ENCODE measurements at regions not wholly inside any gene's neighbourhood (a gene's known extent, or its start where the extent isn't known, plus 50 kb on each side); places are given as distances from the start of the nearest gene placed in this dataset.

GRCh38 chr9:135288054-135288453 is 191.5 kb upstream of the PPP1R26 start:
- Mint-ChIP-seq H3K27me3 (ENCODE audit: insufficient read depth, low read depth) (peaks cover 12% of the 10 kb centered on the region), H3K27ac (no peak overlapping the region), H3K9me3 (no peaks in the 10 kb centered on the region), H3K4me3 (no peak overlapping the region), H3K4me1 (peaks cover 17% of the 10 kb centered on the region), H3K36me3 (no peaks in the 10 kb centered on the region)
- peaks cover 21% of the 10 kb centered on the region for H3F3A ChIP-seq (ENCODE audit: low read depth)
- no peak overlapping the region for H3K27ac ChIP-seq
- H3K9me3 ChIP-seq (ENCODE audit: low read depth): no peaks in the 10 kb centered on the region
- no peak overlapping the region for H3K4me3 ChIP-seq
- no peaks in the 10 kb centered on the region for H3K27me3 ChIP-seq
- H2AFZ ChIP-seq (replicated peaks): no peak overlapping the region
- DNase-seq (ENCODE audit: low spot score): no peak
- TF ChIP-seq CTCF (IDR thresholded peaks at IDR 0.05) (no peak), EZH2 (IDR thresholded peaks at IDR 0.05) (no peak), EZH2phosphoT487 (IDR thresholded peaks at IDR 0.05) (no peak)
- H3K4me1 ChIP-seq: peaks cover 8% of the 10 kb centered on the region
- no peak overlapping the region for H3K4me2 ChIP-seq
- no peaks in the 10 kb centered on the region for H3K36me3 ChIP-seq
- no peaks in the 10 kb centered on the region for H3K79me2 ChIP-seq (ENCODE audit: low read depth)
- H3K9ac ChIP-seq: no peak overlapping the region
- no peaks in the 10 kb centered on the region for H4K20me1 ChIP-seq (ENCODE audit: low read depth)

GRCh38 chr9:135289081-135289491 is 190.5 kb upstream of the PPP1R26 start:
- peaks cover 17% of the 10 kb centered on the region for H3K4me1 Mint-ChIP-seq
- Histone ChIP-seq H3K9ac (no peak overlapping the region), H3K4me2 (no peak overlapping the region), H3K27me3 (no peaks in the 10 kb centered on the region), H3K79me2 (ENCODE audit: low read depth) (no peaks in the 10 kb centered on the region), H3K4me3 (no peak overlapping the region), H3K36me3 (no peaks in the 10 kb centered on the region), H2AFZ (replicated peaks) (no peak overlapping the region), H3F3A (ENCODE audit: low read depth) (peaks cover 20% of the 10 kb centered on the region), H4K20me1 (ENCODE audit: low read depth) (no peaks in the 10 kb centered on the region), H3K27ac (no peak overlapping the region), H3K4me1 (peaks cover 8% of the 10 kb centered on the region), H3K9me3 (ENCODE audit: low read depth) (no peaks in the 10 kb centered on the region)
- H3K27me3 Mint-ChIP-seq (ENCODE audit: insufficient read depth, low read depth): peaks cover 9% of the 10 kb centered on the region
- no peak overlapping the region for H3K27ac Mint-ChIP-seq
- H3K36me3 Mint-ChIP-seq: no peaks in the 10 kb centered on the region
- TF ChIP-seq EZH2phosphoT487 (IDR thresholded peaks at IDR 0.05): no peak
- no peak for TF ChIP-seq EZH2 (IDR thresholded peaks at IDR 0.05)
- TF ChIP-seq CTCF (IDR thresholded peaks at IDR 0.05): no peak
- H3K4me3 Mint-ChIP-seq: no peak overlapping the region
- no peak for DNase-seq (ENCODE audit: low spot score)
- H3K9me3 Mint-ChIP-seq: no peaks in the 10 kb centered on the region

- H3K4me1 Mint-ChIP-seq: peaks cover 17% of the 10 kb centered on the region
- Histone ChIP-seq H3K4me1 (peaks cover 8% of the 10 kb centered on the region), H3K27me3 (no peaks in the 10 kb centered on the region), H2AFZ (replicated peaks) (no peak overlapping the region), H4K20me1 (ENCODE audit: low read depth) (no peaks in the 10 kb centered on the region), H3K9me3 (ENCODE audit: low read depth) (no peaks in the 10 kb centered on the region), H3K36me3 (no peaks in the 10 kb centered on the region), H3K9ac (no peak overlapping the region), H3F3A (ENCODE audit: low read depth) (peaks cover 12% of the 10 kb centered on the region), H3K27ac (no peak overlapping the region), H3K79me2 (ENCODE audit: low read depth) (no peaks in the 10 kb centered on the region), H3K4me3 (no peak overlapping the region), H3K4me2 (no peak overlapping the region)
- TF ChIP-seq CTCF (IDR thresholded peaks at IDR 0.05) (no peak), EZH2 (IDR thresholded peaks at IDR 0.05) (no peak), EZH2phosphoT487 (IDR thresholded peaks at IDR 0.05) (no peak)
- no peak for DNase-seq (ENCODE audit: low spot score)
- H3K27ac Mint-ChIP-seq: no peak overlapping the region
- no peak overlapping the region for H3K4me3 Mint-ChIP-seq
- no peaks in the 10 kb centered on the region for H3K36me3 Mint-ChIP-seq
- no peaks in the 10 kb centered on the region for H3K9me3 Mint-ChIP-seq
- peaks cover 7% of the 10 kb centered on the region for H3K27me3 Mint-ChIP-seq (ENCODE audit: insufficient read depth, low read depth)
Observed at GRCh38 chr9:135290086-135290485, 189.5 kb upstream of the PPP1R26 start.
